WERI-Rb-1 (cell line): ENCODE measurements at regions not wholly inside any gene's neighbourhood (a gene's known extent, or its start where the extent isn't known, plus 50 kb on each side); places are given as distances from the start of the nearest gene placed in this dataset.

Experiments
- DNase-seq: peaks from one replicate; pipeline ENCODE4 v3.0.0-alpha.2; 2020
- H3K27ac ChIP-seq: fragments of 250-450 bp; sonication (Bioruptor Pico); 2 replicates; pipeline ENCODE4 v1.5.1; 2020; ENCODE audit warnings: mild to moderate bottlenecking, moderate library complexity
- H3K27me3 ChIP-seq: fragments of 250-450 bp; sonication (Bioruptor Pico); 2 replicates; pipeline ENCODE4 v1.5.1; 2021; ENCODE audit warnings: mild to moderate bottlenecking, low read depth, moderate library complexity; ENCODE audit not compliant: insufficient read depth, severe bottlenecking
- H3K36me3 ChIP-seq: fragments of 250-450 bp; sonication (Bioruptor Pico); 2 replicates; pipeline ENCODE4 v1.5.1; 2020; ENCODE audit warnings: mild to moderate bottlenecking, moderate library complexity
- H3K4me3 ChIP-seq: 2 replicates; pipeline ENCODE4 v1.5.1; 2011; ENCODE audit warnings: low read depth, mild to moderate bottlenecking, control low read depth, low read length
- H3K9me3 ChIP-seq: fragments of 250-450 bp; sonication (Bioruptor Pico); 2 replicates; pipeline ENCODE4 v1.5.1; 2021; ENCODE audit warnings: mild to moderate bottlenecking, moderate library complexity; ENCODE audit not compliant: severe bottlenecking
- TF ChIP-seq, protein P1 (sequence below): IDR thresholded peaks from 2 replicates; pipeline ENCODE4 v1.5.1; 2011; ENCODE audit warnings: low read depth, mild to moderate bottlenecking, control low read depth, inconsistent platforms, low read length

DNA sequence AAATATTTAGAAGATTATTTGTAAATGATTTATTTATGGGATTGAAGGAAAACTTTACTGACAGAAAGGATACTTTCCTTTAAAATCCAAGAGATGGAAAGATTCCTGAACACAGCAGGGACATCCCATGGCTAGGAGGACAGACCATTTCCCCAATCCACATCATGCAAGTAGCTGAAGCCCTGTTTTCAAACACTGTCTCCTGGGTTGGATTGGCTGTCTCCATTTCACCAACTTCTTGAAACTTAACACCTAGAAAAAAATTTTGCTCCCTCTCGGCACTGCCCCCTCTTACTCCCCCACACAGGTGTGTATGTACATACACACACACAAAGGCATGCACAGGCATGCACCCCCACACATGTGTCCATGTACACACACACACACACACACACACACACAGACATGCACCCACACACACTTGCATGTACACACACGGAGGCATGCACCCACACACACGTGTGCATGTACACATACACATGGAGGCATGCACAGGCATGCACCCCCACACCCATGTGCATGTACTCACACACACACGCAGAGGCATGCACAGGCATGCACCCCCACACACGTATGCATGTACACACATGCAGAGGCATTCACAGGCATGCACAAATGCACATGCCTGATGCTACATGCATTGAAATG, 320.0 kb downstream of the CHRM3 start:
- TF ChIP-seq, protein P1, sequence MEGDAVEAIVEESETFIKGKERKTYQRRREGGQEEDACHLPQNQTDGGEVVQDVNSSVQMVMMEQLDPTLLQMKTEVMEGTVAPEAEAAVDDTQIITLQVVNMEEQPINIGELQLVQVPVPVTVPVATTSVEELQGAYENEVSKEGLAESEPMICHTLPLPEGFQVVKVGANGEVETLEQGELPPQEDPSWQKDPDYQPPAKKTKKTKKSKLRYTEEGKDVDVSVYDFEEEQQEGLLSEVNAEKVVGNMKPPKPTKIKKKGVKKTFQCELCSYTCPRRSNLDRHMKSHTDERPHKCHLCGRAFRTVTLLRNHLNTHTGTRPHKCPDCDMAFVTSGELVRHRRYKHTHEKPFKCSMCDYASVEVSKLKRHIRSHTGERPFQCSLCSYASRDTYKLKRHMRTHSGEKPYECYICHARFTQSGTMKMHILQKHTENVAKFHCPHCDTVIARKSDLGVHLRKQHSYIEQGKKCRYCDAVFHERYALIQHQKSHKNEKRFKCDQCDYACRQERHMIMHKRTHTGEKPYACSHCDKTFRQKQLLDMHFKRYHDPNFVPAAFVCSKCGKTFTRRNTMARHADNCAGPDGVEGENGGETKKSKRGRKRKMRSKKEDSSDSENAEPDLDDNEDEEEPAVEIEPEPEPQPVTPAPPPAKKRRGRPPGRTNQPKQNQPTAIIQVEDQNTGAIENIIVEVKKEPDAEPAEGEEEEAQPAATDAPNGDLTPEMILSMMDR, result no peak
- no peaks in the 10 kb centered on the region for H3K36me3 ChIP-seq
- DNase-seq, result no peak
- no peak overlapping the region for H3K27ac ChIP-seq
- H3K27me3 ChIP-seq, result no peaks in the 10 kb centered on the region
- no peak overlapping the region for H3K4me3 ChIP-seq
- H3K9me3 ChIP-seq, result no peaks in the 10 kb centered on the region

- Histone ChIP-seq H3K9me3 (no peaks in the 10 kb centered on the region), H3K27me3 (no peaks in the 10 kb centered on the region), H3K36me3 (no peaks in the 10 kb centered on the region), H3K4me3 (no peak overlapping the region), H3K27ac (no peak overlapping the region)
- TF ChIP-seq, protein P1, result no peak
- no peak for DNase-seq
Observed at GRCh38 chr1:239707615-239708014, 321.2 kb downstream of the CHRM3 start.

GRCh38 chr1:239708622-239709021, 322.3 kb downstream of the CHRM3 start:
- no peaks in the 10 kb centered on the region for H3K36me3 ChIP-seq
- no peak overlapping the region for H3K4me3 ChIP-seq
- H3K27ac ChIP-seq, result no peak overlapping the region
- DNase-seq, result no peak
- no peaks in the 10 kb centered on the region for H3K27me3 ChIP-seq
- TF ChIP-seq, protein P1, result no peak
- no peaks in the 10 kb centered on the region for H3K9me3 ChIP-seq

GRCh38 chr1:239711768-239712167, 325.4 kb downstream of the CHRM3 start:
- TF ChIP-seq, protein P1, result no peak

GRCh38 chr1:239717097-239717917, 330.9 kb downstream of the CHRM3 start:
- Histone ChIP-seq H3K9me3 (no peaks in the 10 kb centered on the region), H3K36me3 (no peaks in the 10 kb centered on the region), H3K27me3 (no peaks in the 10 kb centered on the region), H3K27ac (no peak overlapping the region), H3K4me3 (no peak overlapping the region)
- TF ChIP-seq, protein P1, result no peak
- DNase-seq, result no peak

More at GRCh38 chr1:239711768-239712167, 325.4 kb downstream of the CHRM3 start:
- Histone ChIP-seq H3K27ac (no peak overlapping the region), H3K36me3 (no peaks in the 10 kb centered on the region), H3K4me3 (no peak overlapping the region), H3K9me3 (no peaks in the 10 kb centered on the region), H3K27me3 (no peaks in the 10 kb centered on the region)
- no peak for DNase-seq

DNA sequence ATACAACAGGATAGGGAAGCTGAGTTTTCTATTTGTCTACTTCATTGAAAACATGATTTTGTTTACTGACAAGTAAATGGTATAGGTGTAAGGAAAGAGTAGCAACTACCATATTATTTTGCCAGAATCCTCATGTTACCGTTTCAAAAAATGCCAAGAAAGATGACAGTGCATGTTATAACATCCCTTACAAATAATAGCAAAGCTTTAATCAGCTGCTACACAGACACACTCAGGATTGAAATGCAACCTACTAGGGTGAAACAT, 331.5 kb downstream of the CHRM3 start:
- H3K9me3 ChIP-seq, result no peaks in the 10 kb centered on the region
- no peaks in the 10 kb centered on the region for H3K27me3 ChIP-seq
- H3K27ac ChIP-seq, result no peak overlapping the region
- DNase-seq, result no peak
- no peaks in the 10 kb centered on the region for H3K36me3 ChIP-seq
- no peak overlapping the region for H3K4me3 ChIP-seq
- TF ChIP-seq, protein P1, result no peak
